Stimulated activated CD4-positive, alpha-beta T cell treated with anti-CD3 and anti-CD28 coated beads, Interleukin-1b, Interleukin-23, amount 100 ng/mL, for 24 hours (primary cell): ENCODE measurements at regions not wholly inside any gene's neighbourhood (a gene's known extent, or its start where the extent isn't known, plus 50 kb on each side); places are given as distances from the start of the nearest gene placed in this dataset.
"Not testable (repeated sequence)": the region's sequence is repeated elsewhere in the genome, so short reads cannot be mapped to it uniquely, and the experiment has no call there.

Experiments used
- DNase-seq, 4 experiments: peaks; one replicate each; pipeline ENCODE4 v3.0.0-alpha.2; 2020; ENCODE audit warnings: low read depth in 4 of 4, low spot score in 1 of 4

- no peak for DNase-seq
Observed at GRCh38 chr2:198544461-198544860, 740.1 kb downstream of the PLCL1 start.

DNA sequence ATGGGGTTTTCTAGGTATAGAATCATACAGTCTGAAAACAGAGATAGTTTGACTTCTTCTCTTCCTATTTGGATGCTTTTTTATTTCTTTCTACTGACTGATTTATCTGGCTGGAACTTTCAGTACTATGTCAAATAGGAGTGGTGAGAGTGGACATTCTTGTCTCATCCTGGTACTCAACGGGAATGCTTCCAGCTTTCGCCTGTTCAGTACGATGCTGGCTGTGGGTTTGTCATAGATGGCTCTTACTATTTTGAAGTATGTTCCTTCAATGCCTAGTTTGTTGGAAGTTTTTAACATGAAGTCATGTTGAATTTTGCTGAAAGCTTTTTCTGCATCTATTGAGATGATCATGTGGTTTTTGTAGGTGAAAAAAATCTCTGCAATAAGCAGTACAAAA, 730.4 kb downstream of the PLCL1 start:
- DNase-seq: no peak

DNA sequence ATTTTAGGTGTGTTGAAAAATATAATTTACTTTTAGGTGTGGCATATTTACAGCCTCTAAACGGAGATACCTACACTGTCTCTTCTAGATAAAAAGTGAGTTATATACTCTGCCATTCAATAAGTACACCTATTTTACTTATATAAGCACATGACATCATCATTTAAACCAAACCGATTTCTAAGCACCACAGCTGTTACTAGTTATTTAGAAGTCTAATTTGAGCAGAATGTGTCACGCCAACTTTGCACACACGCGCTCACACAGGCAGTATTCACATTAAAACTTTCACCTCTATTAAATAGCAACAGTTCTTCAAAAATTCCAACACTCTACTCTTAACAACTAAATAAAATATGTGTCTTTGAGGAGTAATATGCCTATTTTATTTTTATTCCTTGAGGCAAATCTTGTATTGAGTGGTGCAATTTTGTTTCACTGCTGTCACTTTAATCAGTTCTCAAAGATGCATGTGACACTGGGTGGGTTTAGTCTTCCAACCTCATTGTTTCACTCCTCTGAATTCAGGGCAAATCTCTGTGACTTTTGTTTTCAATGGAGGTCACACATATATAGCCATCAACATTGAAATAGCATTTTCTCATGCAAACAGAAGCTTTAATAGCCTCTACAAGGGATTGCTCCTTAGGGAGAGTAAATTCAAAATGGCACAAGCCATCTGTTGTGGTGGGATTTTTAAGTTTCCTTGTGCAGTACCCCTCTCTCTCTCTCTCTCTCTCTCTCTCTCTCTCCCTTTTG, 721.0 kb downstream of the PLCL1 start:
- no peak for DNase-seq

- no peak for DNase-seq
Observed at GRCh38 chr2:198523710-198524109, 719.3 kb downstream of the PLCL1 start.

GRCh38 chr2:198518935-198519334, 714.5 kb downstream of the PLCL1 start:
- no peak for DNase-seq

DNA sequence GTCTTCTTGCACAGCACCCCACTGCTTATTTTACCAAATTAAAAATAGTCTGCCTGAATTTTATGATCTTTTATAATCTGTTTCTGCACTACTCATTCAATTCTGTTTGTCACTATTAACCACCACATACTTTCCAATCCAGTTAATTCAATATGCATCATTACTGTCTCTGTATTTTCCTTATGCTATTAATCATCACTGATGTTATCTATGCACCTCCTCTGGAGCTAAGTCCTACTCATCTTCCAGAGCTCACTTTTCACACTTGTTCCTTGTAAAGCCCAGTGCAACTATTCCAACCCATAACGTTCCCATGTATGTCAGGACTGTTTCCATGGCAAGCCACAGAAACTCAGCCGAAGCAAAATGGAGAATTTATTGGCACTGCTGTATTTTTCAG, 713.6 kb downstream of the PLCL1 start:
- no peak for DNase-seq

DNA sequence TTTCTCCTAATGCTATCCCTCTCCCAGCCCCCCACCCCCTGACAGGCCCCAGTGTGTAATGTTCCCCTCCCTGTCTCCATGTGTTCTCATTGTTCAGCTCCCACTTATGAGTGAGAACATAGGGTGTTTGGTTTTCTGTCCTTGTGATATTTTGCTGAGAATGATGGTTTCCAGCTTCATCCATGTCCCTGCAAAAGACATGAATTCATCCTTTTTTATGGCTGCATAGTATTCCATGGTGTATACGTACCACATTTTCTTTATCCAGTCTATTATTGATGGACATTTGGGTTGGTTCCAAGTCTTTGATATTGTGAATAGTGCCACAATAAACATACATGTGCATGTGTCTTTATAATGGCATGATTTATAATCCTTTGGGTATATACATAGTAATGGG, 704.2 kb downstream of the PLCL1 start:
- not testable (repeated sequence) for DNase-seq

DNA sequence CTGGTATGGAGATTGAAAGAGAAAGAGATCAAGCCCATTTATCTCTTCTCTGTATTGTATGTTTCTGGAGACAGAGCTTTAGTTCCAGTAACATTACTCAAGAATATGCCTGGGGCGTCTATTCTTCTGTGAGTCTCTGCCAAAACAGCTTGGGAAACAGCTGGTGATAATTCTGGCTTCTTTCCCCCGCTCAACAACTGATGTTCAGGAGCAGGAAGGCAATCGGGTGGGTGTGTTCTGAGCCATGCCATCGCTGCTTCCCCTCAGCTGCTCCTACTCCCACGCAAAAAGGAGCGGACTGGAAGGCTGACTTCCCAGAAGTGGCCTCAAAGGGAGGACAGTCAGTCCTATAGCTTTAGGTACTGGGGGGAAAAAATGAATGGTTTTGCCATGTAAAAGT, 695.1 kb downstream of the PLCL1 start:
- DNase-seq: no peak

- no peak for DNase-seq
Observed at GRCh38 chr2:198498516-198498915, 694.1 kb downstream of the PLCL1 start.

DNA sequence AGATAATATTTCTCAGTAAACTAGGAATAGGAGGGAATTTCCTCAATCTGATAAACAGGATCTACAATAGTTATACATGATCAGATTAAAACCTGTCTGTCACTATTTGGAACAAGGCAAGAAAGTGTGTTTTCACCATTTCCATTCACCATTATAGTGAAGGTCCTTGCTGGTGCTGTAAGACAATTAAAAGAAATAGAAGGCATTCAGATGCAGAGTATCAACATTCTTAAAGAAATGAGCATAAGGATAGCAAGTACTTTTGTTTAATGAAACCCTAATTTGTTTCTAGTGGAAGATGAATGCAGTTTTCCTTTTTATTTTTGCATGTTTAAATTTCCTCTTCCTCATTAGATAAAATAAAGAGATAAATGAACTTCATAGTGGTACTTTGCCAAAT, 693.7 kb downstream of the PLCL1 start:
- DNase-seq: no peak

DNA sequence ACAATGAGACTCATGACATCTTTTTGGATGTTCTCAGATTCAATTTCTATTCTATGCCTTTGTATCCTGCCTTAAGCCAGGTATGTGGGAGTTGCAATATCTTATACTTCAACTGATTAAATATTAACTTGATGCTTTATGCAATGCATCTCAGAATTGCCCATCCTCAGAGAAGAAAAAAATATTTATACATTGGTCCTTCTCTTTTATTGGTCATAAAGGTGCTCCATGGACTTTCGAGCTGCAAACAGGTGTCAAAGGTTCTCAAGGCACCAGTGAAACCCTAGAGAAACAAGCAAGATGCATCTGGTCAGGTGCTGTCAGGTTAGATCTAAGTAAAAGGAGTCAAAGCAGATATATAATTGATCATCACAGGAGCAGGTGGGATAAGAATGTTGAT, 690.5 kb downstream of the PLCL1 start:
- no peak for DNase-seq

DNA sequence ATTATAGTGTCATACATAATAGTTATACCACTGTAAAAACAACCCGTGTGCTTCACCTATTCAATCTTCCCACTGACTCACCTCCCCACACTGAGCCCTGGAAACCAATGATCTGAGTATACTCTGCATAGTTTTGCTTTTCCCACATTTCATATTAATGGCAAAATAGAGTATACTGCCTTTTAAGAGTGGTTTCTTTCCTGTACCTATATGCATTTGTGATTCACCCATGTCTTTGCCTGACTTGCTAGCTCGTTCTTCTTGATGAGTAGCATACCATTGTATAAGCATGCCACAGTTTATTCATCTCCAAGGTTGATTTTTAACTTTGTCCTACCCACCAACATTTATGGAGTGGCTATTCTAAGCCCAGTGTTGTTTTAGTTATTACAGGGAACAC, 686.4 kb downstream of the PLCL1 start:
- DNase-seq: no peak

- no peak for DNase-seq
Observed at GRCh38 chr2:198488964-198489363, 684.6 kb downstream of the PLCL1 start.

DNA sequence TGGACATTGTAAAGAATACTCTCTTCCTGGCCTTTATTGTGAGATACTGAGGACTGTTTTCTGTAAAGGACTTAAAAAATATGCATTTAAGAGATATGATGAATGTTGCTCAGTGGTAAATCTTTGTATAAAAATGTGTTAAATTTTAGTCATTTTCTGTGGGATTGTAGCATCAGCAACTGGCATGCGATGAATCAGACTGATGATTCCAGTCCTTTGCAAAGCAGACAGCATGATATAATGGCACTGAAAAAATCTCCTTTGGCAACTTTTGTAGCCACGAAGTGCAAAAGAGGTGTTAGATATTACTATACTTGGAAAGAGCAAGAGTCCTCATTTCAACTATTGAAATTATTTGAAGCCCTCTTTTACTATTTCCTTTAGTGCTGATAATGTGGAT, 678.7 kb downstream of the PLCL1 start:
- no peak for DNase-seq

DNA sequence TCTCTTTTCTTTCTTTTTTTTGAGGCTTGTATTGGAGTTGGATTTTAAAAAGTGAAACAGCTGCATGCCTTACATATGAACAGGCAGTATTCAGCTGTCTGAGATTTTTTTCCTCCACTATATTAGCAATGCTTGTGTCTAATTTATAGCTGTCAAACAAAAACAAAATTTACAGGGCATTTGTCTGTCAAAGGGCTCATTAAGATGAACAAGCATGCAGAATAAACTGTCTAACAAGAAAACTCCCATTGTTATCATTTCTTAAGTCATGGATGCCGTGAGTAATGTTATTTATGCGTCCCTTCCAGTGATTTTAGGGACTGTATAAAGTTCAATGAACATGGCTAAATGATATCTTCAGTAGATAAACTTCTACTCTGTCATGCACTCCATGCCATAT, 674.7 kb downstream of the PLCL1 start:
- DNase-seq: no peak

DNA sequence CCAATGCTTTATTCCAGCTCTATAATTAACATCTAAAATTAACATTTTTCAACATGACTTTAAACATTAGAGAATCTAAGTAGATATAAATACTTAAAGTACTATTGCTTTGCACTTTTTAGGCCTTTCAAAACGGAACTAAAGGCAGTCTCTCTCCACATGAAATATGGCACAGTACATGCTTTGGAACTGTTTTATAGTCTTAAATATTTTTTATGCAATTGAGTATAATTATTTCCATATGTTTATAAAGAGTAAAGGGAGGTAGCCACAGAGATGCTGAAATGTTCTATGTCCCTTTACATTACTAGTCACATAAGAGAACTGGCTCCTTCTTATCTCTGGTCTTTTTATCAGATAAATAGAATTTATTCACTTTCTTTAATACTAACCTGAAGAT, 674.0 kb downstream of the PLCL1 start:
- no peak for DNase-seq

DNA sequence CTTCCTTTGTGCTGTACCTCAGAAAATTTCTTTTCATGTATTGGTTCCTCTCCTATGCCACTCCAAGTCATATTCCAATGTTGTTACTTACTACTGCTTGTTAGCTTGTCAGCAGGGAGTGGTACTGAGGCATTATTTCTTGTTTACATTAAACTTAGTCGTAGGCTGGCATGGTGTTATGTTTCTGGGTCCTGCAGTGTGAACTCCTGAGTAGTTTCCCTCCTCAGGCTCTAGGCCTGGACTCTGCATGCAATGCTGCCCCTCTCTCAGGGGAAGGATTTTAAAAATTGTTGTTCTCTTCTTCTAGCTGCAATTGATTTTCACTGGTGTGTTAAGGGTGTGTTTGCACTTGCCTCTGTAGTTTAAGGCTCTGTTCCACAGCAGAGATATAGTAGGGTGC, 671.6 kb downstream of the PLCL1 start:
- DNase-seq: no peak

GRCh38 chr2:198471291-198471690, 666.9 kb downstream of the PLCL1 start:
- no peak for DNase-seq

DNA sequence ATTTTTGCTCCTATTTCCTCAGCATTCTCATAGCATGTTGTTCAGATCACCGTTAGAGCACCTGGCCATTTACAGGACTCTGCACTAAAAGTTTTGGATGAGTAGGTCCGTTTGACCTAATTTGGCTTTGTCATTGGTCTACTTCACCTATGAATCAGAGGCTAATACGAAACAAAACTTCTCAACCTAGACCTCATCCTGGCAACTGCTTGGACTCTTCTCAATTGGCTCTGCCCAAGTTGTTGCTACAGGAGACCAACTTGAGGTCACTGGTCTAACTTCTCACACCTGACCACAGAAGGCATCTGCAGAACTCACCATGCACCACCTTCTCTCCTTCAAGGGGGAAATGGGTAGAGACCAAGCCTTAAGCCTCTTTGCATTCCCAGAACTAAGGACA, 663.7 kb downstream of the PLCL1 start:
- no peak for DNase-seq

GRCh38 chr2:198465970-198466369, 661.6 kb downstream of the PLCL1 start:
- DNase-seq: no peak

DNA sequence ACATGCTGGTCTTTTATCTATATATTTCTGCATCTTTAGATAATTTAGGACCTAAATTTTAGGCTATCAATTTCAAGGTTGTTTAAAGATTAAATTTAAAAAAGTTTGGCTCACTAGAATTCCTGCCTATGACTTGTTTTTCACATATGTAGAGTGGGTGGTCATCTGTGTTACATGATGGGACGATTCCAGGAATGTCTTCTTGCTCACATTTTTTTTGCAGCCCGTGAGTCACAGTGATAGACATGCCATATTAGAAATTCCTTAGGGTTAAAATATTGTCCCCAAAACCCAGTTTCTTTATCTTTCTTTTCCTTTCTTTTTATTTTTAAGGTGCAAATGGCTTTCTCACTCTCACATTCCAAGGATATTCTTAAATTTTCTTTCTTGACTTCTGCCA, 652.0 kb downstream of the PLCL1 start:
- no peak for DNase-seq

- DNase-seq: no peak
Observed at GRCh38 chr2:198453866-198454265, 649.5 kb downstream of the PLCL1 start.

DNA sequence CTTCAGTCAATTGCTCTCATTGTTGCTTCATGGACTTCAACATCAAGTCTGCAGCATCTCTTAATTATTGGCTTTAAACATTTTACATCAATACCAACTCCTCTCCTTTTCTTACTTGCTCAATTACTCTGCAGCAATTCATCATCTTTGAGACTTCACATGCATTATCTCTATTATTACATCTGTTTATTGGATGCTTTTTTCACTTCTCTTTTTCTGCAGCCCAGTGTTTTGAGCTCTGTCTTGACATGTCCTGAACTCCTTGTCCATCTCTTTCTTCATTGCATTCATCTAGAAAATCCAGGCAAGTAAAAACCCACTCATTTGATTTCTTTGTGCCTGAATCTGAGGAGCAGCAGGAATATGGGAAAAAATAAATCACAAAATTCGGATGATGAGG, 647.9 kb downstream of the PLCL1 start:
- DNase-seq: no peak

- DNase-seq: no peak
Observed at GRCh38 chr2:198448789-198449188, 644.4 kb downstream of the PLCL1 start.
